Mesenchymal stem cell (in vitro differentiated cells and primary cell): ENCODE measurements at regions not wholly inside any gene's neighbourhood (a gene's known extent, or its start where the extent isn't known, plus 50 kb on each side); places are given as distances from the start of the nearest gene placed in this dataset.

Experiments
- DNase-seq: peaks from one replicate; pipeline ENCODE4 v3.0.0-alpha.2; 2013
- H2AFZ ChIP-seq: one replicate; pipeline ENCODE4 v1.6.1; 2013; ENCODE audit warnings: low read depth, mild to moderate bottlenecking, control low read depth, inconsistent platforms, low read length, moderate library complexity
- H2AK5ac ChIP-seq: 2 replicates; pipeline ENCODE4 v1.6.1; 2013; ENCODE audit warnings: low read length, moderate library complexity, mild to moderate bottlenecking, inconsistent platforms; ENCODE audit not compliant: severe bottlenecking
- H2BK120ac ChIP-seq: one replicate; pipeline ENCODE4 v1.6.1; 2013; ENCODE audit warnings: low read depth, mild to moderate bottlenecking, inconsistent platforms, low read length, moderate library complexity
- H2BK12ac ChIP-seq, 2 experiments: one replicate each; pipeline ENCODE4 v1.6.1; 2013; ENCODE audit warnings: inconsistent platforms in 2 of 2, low read length in 2 of 2, mild to moderate bottlenecking in 2 of 2, moderate library complexity in 2 of 2, control low read depth in 1 of 2
- H2BK15ac ChIP-seq: one replicate; pipeline ENCODE4 v1.6.1; 2013; ENCODE audit warnings: mild to moderate bottlenecking, low read depth, inconsistent platforms; ENCODE audit not compliant: poor library complexity, severe bottlenecking
- H2BK5ac ChIP-seq: 2 replicates; pipeline ENCODE4 v1.6.1; 2013; ENCODE audit warnings: low read depth, mild to moderate bottlenecking, low read length, control low read depth, inconsistent platforms; ENCODE audit not compliant: poor library complexity, severe bottlenecking
- H3K14ac ChIP-seq, 2 experiments: one replicate each; pipeline ENCODE4 v1.6.1; 2013; ENCODE audit warnings: inconsistent platforms in 2 of 2, low read length in 2 of 2, control low read depth in 1 of 2, mild to moderate bottlenecking in 1 of 2, moderate library complexity in 1 of 2
- H3K18ac ChIP-seq, 2 experiments: one replicate each; pipeline ENCODE4 v1.6.1; 2013; ENCODE audit warnings: inconsistent platforms in 2 of 2, low read length in 2 of 2, control low read depth in 1 of 2, low read depth in 1 of 2, mild to moderate bottlenecking in 1 of 2
- H3K23ac ChIP-seq, 2 experiments: one replicate each; pipeline ENCODE4 v1.6.1; 2013; ENCODE audit warnings: inconsistent platforms in 2 of 2, low read length in 2 of 2, mild to moderate bottlenecking in 2 of 2, moderate library complexity in 2 of 2, control low read depth in 1 of 2
- H3K27ac ChIP-seq: 2 replicates; pipeline ENCODE4 v1.5.1; 2013; ENCODE audit warnings: mild to moderate bottlenecking, moderate library complexity, low read length, control low read depth, inconsistent platforms; ENCODE audit not compliant: poor library complexity, severe bottlenecking
- H3K27me3 ChIP-seq, 2 experiments: 2 replicates each; pipeline versions ENCODE4 v1.6.1 to v1.7.0; 2013; ENCODE audit warnings: low read length in 2 of 2, mild to moderate bottlenecking in 2 of 2, moderate library complexity in 2 of 2, control low read depth in 1 of 2, inconsistent platforms in 1 of 2; ENCODE audit not compliant: control insufficient read depth in 1 of 2, insufficient read depth in 1 of 2
- H3K36me3 ChIP-seq, 2 experiments: 2 replicates each; pipeline versions ENCODE4 v1.6.1 to v1.7.0; 2013; ENCODE audit warnings: low read length in 2 of 2, control low read depth in 1 of 2, inconsistent platforms in 1 of 2, low read depth in 1 of 2, mild to moderate bottlenecking in 1 of 2; ENCODE audit not compliant: insufficient read depth in 2 of 2, control insufficient read depth in 1 of 2
- H3K4ac ChIP-seq, 2 experiments: one replicate each; pipeline ENCODE4 v1.6.1; 2013; ENCODE audit warnings: inconsistent platforms in 2 of 2, low read length in 2 of 2, mild to moderate bottlenecking in 2 of 2, moderate library complexity in 2 of 2, control low read depth in 1 of 2, low read depth in 1 of 2
- H3K4me1 ChIP-seq: 2 replicates; pipeline ENCODE4 v1.6.1; 2013; ENCODE audit warnings: low read depth, low read length, control low read depth; ENCODE audit not compliant: control insufficient read depth, insufficient read depth
- H3K4me2 ChIP-seq: 2 replicates; pipeline ENCODE4 v1.6.1; 2013; ENCODE audit warnings: low read length, mild to moderate bottlenecking, inconsistent platforms; ENCODE audit not compliant: poor library complexity, severe bottlenecking
- H3K4me3 ChIP-seq, 2 experiments: 2 replicates each; pipeline versions ENCODE4 v1.5.1 to v1.7.0; 2013; ENCODE audit warnings: low read length in 2 of 2, mild to moderate bottlenecking in 2 of 2, control low read depth in 1 of 2, low read depth in 1 of 2; ENCODE audit not compliant: insufficient read depth in 1 of 2
- H3K79me1 ChIP-seq: replicated peaks from 2 replicates; pipeline ENCODE4 v1.6.1; 2013; ENCODE audit warnings: mild to moderate bottlenecking, control low read depth, low read length, inconsistent platforms; ENCODE audit not compliant: poor library complexity, severe bottlenecking
- H3K9ac ChIP-seq: 2 replicates; pipeline ENCODE4 v1.7.0; 2013; ENCODE audit warnings: mild to moderate bottlenecking, low read length, moderate library complexity
- H3K9me3 ChIP-seq: 2 replicates; pipeline ENCODE4 v1.7.0; 2013; ENCODE audit warnings: mild to moderate bottlenecking, low read length; ENCODE audit not compliant: control insufficient read depth
- H4K8ac ChIP-seq: one replicate; pipeline ENCODE4 v1.6.1; 2013; ENCODE audit warnings: inconsistent platforms, mild to moderate bottlenecking, low read length, moderate library complexity
- H4K91ac ChIP-seq: one replicate; pipeline ENCODE4 v1.6.1; 2013; ENCODE audit warnings: mild to moderate bottlenecking, low read length, inconsistent platforms
- whole genome bisulfite sequencing: methylation state at CpG from one replicate; pipeline ENCODE4 v1.1.7; 2013; ENCODE audit warnings: mixed read lengths; 5-methylcytosine and 5-hydroxymethylcytosine counted together

DNA sequence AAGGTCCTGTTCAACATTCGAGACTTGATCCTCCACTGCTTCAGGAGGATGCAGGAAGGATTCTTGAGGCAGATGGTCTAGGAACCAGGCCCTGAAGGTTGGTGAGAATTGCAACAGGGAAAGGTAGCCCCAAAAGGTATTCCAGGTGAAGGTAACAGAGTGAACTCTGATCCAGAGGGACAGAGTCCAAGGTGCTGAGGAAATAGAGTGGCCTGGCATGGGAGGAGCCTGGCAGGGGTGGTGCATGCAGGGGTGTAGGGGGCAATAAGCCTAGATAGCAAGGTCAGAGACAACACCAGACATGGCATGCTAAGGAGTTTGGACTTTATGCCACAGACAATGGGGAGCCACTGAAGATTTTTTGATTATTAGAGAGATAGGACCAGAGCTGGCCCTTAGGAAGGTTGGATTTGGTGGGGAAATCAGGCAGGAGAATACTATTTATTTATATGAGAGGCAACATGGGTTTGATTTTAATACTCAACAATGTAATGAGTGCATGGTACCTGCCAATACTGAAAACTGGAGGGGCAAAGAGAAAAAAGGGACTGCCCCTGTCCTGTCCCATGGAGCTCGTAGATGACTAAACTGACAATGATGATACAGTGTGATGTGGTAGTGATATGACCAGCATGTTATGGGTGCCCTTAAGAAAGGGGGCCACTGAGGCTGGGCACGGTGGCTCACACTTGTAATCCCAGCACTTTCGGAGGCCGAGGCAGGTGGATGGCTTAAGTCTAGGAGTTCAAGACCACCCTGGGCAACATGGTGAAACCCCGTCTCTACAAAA is 50.5 kb upstream of the TMED10 start:
- no peak overlapping the region for H3K23ac ChIP-seq
- H3K14ac ChIP-seq = no peak overlapping the region
- no peak overlapping the region for H3K4me2 ChIP-seq
- whole genome bisulfite sequencing = 98% methylated on average over 6 of the region's 6 CpGs
- H3K4me3 ChIP-seq = no peak overlapping the region
- H3K9ac ChIP-seq = no peak overlapping the region
- no peak overlapping the region for H2BK5ac ChIP-seq
- H3K4ac ChIP-seq = peak overlapping the region in 1 of 2 experiments; percentile 45
- DNase-seq = no peak
- peaks cover 15% of the 10 kb centered on the region for H3K4me1 ChIP-seq
- H2BK120ac ChIP-seq = no peak overlapping the region
- peaks cover 0 to 7% of the 10 kb centered on the region in 2 experiments for H3K27me3 ChIP-seq
- H2BK15ac ChIP-seq = no peak overlapping the region
- H3K18ac ChIP-seq = peak overlapping the region in 1 of 2 experiments; percentile 34
- no peak overlapping the region for H4K8ac ChIP-seq
- no peak overlapping the region for H4K91ac ChIP-seq
- no peak overlapping the region for H2AFZ ChIP-seq
- H3K9me3 ChIP-seq = no peaks in the 10 kb centered on the region
- H2BK12ac ChIP-seq = peak overlapping the region; percentile 6 to 79
- H3K27ac ChIP-seq = no peak overlapping the region
- H2AK5ac ChIP-seq = no peak overlapping the region
- H3K36me3 ChIP-seq = no peaks in the 10 kb centered on the region
- H3K79me1 ChIP-seq = no peaks in the 10 kb centered on the region
